PC-9 (cell line): ENCODE measurements at regions not wholly inside any gene's neighbourhood (a gene's known extent, or its start where the extent isn't known, plus 50 kb on each side); places are given as distances from the start of the nearest gene placed in this dataset.

Source experiments
- BruUV-seq: library from RNA; stranded (reverse); fragments of 400-500 nt; replicated peaks from 2 replicates; lab custom pipeline; 2021; lab: Mats Ljungman, UMichigan
- CTCF ChIA-PET: fragments of 300-600 bp; sonication (Branson Sonifier 250); formaldehyde crosslinking; loops from one replicate; lab custom pipeline; 2022; ENCODE audit warnings: antibody characterized with exemption; lab: Charles Lee
- POLR2A ChIA-PET: fragments of 300-600 bp; sonication (Branson Sonifier 250); formaldehyde crosslinking; loops from one replicate; lab custom pipeline; 2022; ENCODE audit warnings: antibody characterized with exemption; ENCODE audit not compliant: unreplicated experiment; lab: Charles Lee
- DNase-seq, 2 experiments: peaks; one replicate each; pipeline versions ENCODE4 v3.0.0 to v3.0.0-alpha.2; 2015 to 2022; ENCODE audit warnings: mixed read lengths in 1 of 2
- H2AFZ ChIP-seq: fragments of 200-600 bp; sonication (generic); 2 replicates; pipeline ENCODE4 v1.8.1; 2017; ENCODE audit warnings: antibody characterized with exemption
- H3F3A ChIP-seq: fragments of 200-600 bp; sonication (generic); 2 replicates; pipeline ENCODE4 v1.8.1; 2017; ENCODE audit warnings: antibody characterized with exemption, mild to moderate bottlenecking, low read depth; ENCODE audit not compliant: insufficient read depth
- H3K27ac ChIP-seq: fragments of 200-600 bp; sonication (generic); 2 replicates; pipeline ENCODE4 v1.6.1; 2016; ENCODE audit warnings: mixed run types
- H3K27me3 ChIP-seq: fragments of 200-600 bp; sonication (generic); 2 replicates; pipeline ENCODE4 v1.6.1; 2016; ENCODE audit warnings: low read depth, mixed run types; ENCODE audit not compliant: insufficient read depth
- H3K36me3 ChIP-seq: fragments of 200-600 bp; sonication (generic); 2 replicates; pipeline ENCODE4 v1.6.1; 2016; ENCODE audit warnings: low read depth, mixed run types
- H3K4me1 ChIP-seq: fragments of 200-600 bp; sonication (generic); replicated peaks from 2 replicates; pipeline ENCODE4 v1.6.1; 2016; ENCODE audit warnings: mixed run types; ENCODE audit not compliant: insufficient read depth
- H3K4me2 ChIP-seq: fragments of 200-600 bp; sonication (generic); 2 replicates; pipeline ENCODE4 v1.6.1; 2017; ENCODE audit warnings: mixed run types
- H3K4me3 ChIP-seq: fragments of 200-600 bp; sonication (generic); 2 replicates; pipeline ENCODE4 v1.6.1; 2016; ENCODE audit warnings: mixed run types
- H3K79me2 ChIP-seq: fragments of 200-600 bp; sonication (generic); 2 replicates; pipeline ENCODE4 v1.6.1; 2017; ENCODE audit warnings: low read depth, mixed run types
- H3K9me2 ChIP-seq: fragments of 200-600 bp; sonication (generic); 2 replicates; pipeline ENCODE4 v1.8.1; 2017; ENCODE audit warnings: mild to moderate bottlenecking; ENCODE audit not compliant: insufficient read depth
- H3K9me3 ChIP-seq: fragments of 200-600 bp; sonication (generic); 2 replicates; pipeline ENCODE4 v1.8.1; 2016; ENCODE audit warnings: low read depth; ENCODE audit not compliant: insufficient read depth
- H4K20me1 ChIP-seq: fragments of 200-600 bp; sonication (generic); 2 replicates; pipeline ENCODE4 v1.8.1; 2017; ENCODE audit not compliant: insufficient read depth
- CTCF ChIP-seq: fragments of 200-600 bp; sonication (generic); conservative IDR thresholded peaks from 2 replicates; pipeline ENCODE4 v1.6.1; 2017; ENCODE audit warnings: mixed run types, antibody characterized with exemption, mild to moderate bottlenecking, moderate library complexity
- EZH2 ChIP-seq: fragments of 200-600 bp; sonication (generic); IDR thresholded peaks from 2 replicates; pipeline ENCODE4 v1.8.0; 2017; ENCODE audit warnings: antibody characterized with exemption, low read depth
- intact Hi-C: fragments of 100-400 bp; cut with micrococcal nuclease; formaldehyde crosslinking; loops from one replicate; pipeline ENCODE4 v1.10.0; 2022; ENCODE audit not compliant: unreplicated experiment

- Histone ChIP-seq H3K4me1 (no peaks in the 10 kb centered on the region), H3K79me2 (no peaks in the 10 kb centered on the region), H3K9me2 (no peaks in the 10 kb centered on the region), H3F3A (no peaks in the 10 kb centered on the region), H3K9me3 (no peaks in the 10 kb centered on the region), H2AFZ (no peak overlapping the region), H3K36me3 (no peaks in the 10 kb centered on the region), H4K20me1 (no peaks in the 10 kb centered on the region), H3K27me3 (no peaks in the 10 kb centered on the region), H3K4me3 (no peak overlapping the region), H3K4me2 (no peak overlapping the region), H3K27ac (no peak overlapping the region)
- ChIA-PET POLR2A (interaction anchor here (0.6 kb wide), 1 partner anchor 80 kb away, joined by 4 read pairs; no protein-coding TSS in a partner anchor), CTCF (no interaction called here)
- DNase-seq, result peak in 1 of 2 experiments; percentile 49
- TF ChIP-seq EZH2 (no peak), CTCF (no peak)
- intact Hi-C loops, result loop anchor here (2.0 to 5.0 kb wide), 3 partner anchors 177 to 457 kb away; no protein-coding TSS in a partner anchor
- BruUV-seq, result no TSS peak
Measured at GRCh38 chr15:60184579-60184978, 180.5 kb downstream of the FOXB1 start.

GRCh38 chr15:60191016-60191415 lies 186.9 kb downstream of the FOXB1 start:
- H2AFZ ChIP-seq, result no peak overlapping the region
- H3K4me1 ChIP-seq, result no peaks in the 10 kb centered on the region
- no peak for DNase-seq
- TF ChIP-seq CTCF (no peak), EZH2 (no peak)
- H3K4me3 ChIP-seq, result no peak overlapping the region
- H3K4me2 ChIP-seq, result no peak overlapping the region
- no peaks in the 10 kb centered on the region for H3K79me2 ChIP-seq
- H3K27me3 ChIP-seq, result no peaks in the 10 kb centered on the region
- intact Hi-C loops, result no loop called here
- H3K9me2 ChIP-seq, result no peaks in the 10 kb centered on the region
- ChIA-PET CTCF (no interaction called here), POLR2A (no interaction called here)
- no peaks in the 10 kb centered on the region for H3K36me3 ChIP-seq
- no peaks in the 10 kb centered on the region for H3F3A ChIP-seq
- BruUV-seq, result no TSS peak
- H3K27ac ChIP-seq, result no peak overlapping the region
- no peaks in the 10 kb centered on the region for H3K9me3 ChIP-seq
- no peaks in the 10 kb centered on the region for H4K20me1 ChIP-seq

GRCh38 chr15:60191821-60192220 lies 187.7 kb downstream of the FOXB1 start:
- DNase-seq, result no peak
- Histone ChIP-seq H2AFZ (no peak overlapping the region), H3K27ac (no peak overlapping the region), H3K27me3 (no peaks in the 10 kb centered on the region), H4K20me1 (no peaks in the 10 kb centered on the region), H3K9me3 (no peaks in the 10 kb centered on the region), H3K79me2 (no peaks in the 10 kb centered on the region), H3K4me2 (no peak overlapping the region), H3K36me3 (no peaks in the 10 kb centered on the region), H3F3A (no peaks in the 10 kb centered on the region), H3K9me2 (no peaks in the 10 kb centered on the region), H3K4me3 (no peak overlapping the region), H3K4me1 (no peaks in the 10 kb centered on the region)
- POLR2A ChIA-PET, result no interaction called here
- BruUV-seq, result no TSS peak
- CTCF ChIA-PET, result no interaction called here
- intact Hi-C loops, result no loop called here
- TF ChIP-seq CTCF (no peak), EZH2 (no peak)
